HEK293T (cell line): ENCODE measurements at regions not wholly inside any gene's neighbourhood (a gene's known extent, or its start where the extent isn't known, plus 50 kb on each side); places are given as distances from the start of the nearest gene placed in this dataset.
"Not testable (repeated sequence)": the region's sequence is repeated elsewhere in the genome, so short reads cannot be mapped to it uniquely, and the experiment has no call there.

Experiments
- CTCF ChIA-PET: fragments of 350-600 bp; formaldehyde crosslinking; extraction: SDS; loops from one replicate; lab custom pipeline; 2021; ENCODE audit warnings: antibody characterized with exemption, inconsistent platforms; lab: Yijun Ruan, JAX
- POLR2A ChIA-PET: fragments of 350-600 bp; formaldehyde crosslinking; extraction: SDS; loops from one replicate; lab custom pipeline; 2020; ENCODE audit warnings: antibody characterized with exemption, inconsistent platforms; lab: Yijun Ruan, JAX
- DNase-seq: peaks from one replicate; pipeline ENCODE4 v3.0.0; 2012; ENCODE audit warnings: mixed read lengths; ENCODE audit errors: extremely low spot score
- ARNT ChIP-seq: fragments of 450-650 bp; IDR thresholded peaks from 2 replicates; pipeline ENCODE4 v1.6.1; 2017; ENCODE audit warnings: mild to moderate bottlenecking
- BHLHE40 ChIP-seq: fragments of 450-650 bp; IDR thresholded peaks from 2 replicates; pipeline ENCODE4 v1.6.1; 2016; ENCODE audit warnings: mild to moderate bottlenecking, moderate library complexity, borderline replicate concordance
- CTBP1 ChIP-seq: fragments of 450-650 bp; IDR thresholded peaks from 2 replicates; pipeline ENCODE4 v1.6.1; 2016; ENCODE audit warnings: borderline replicate concordance
- ELF4 ChIP-seq: fragments of 450-650 bp; IDR thresholded peaks from 2 replicates; pipeline ENCODE4 v1.6.1; 2017; ENCODE audit warnings: antibody characterized with exemption
- FOXA1 ChIP-seq: fragments of 450-650 bp; IDR thresholded peaks from 2 replicates; pipeline ENCODE4 v1.6.1; 2016; ENCODE audit warnings: mild to moderate bottlenecking
- FOXK2 ChIP-seq: fragments of 450-650 bp; IDR thresholded peaks from 2 replicates; pipeline ENCODE4 v1.6.1; 2016; ENCODE audit warnings: mild to moderate bottlenecking
- FOXM1 ChIP-seq: fragments of 450-650 bp; IDR thresholded peaks from 2 replicates; pipeline ENCODE4 v1.6.1; 2017; ENCODE audit warnings: mild to moderate bottlenecking, borderline replicate concordance
- HDGF ChIP-seq: fragments of 450-650 bp; IDR thresholded peaks from 2 replicates; pipeline ENCODE4 v1.6.1; 2017; ENCODE audit warnings: antibody characterized with exemption, borderline replicate concordance
- L3MBTL2 ChIP-seq: fragments of 450-650 bp; conservative IDR thresholded peaks from 2 replicates; pipeline ENCODE4 v1.6.1; 2016; ENCODE audit warnings: mild to moderate bottlenecking
- LEF1 ChIP-seq: fragments of 450-650 bp; IDR thresholded peaks from 2 replicates; pipeline ENCODE4 v1.6.1; 2017; ENCODE audit warnings: mild to moderate bottlenecking, borderline replicate concordance
- NFRKB ChIP-seq: fragments of 450-650 bp; IDR thresholded peaks from 2 replicates; pipeline ENCODE4 v1.6.1; 2016; ENCODE audit warnings: mild to moderate bottlenecking, moderate library complexity
- SP1 ChIP-seq: fragments of 450-650 bp; IDR thresholded peaks from 2 replicates; pipeline ENCODE4 v1.6.1; 2017
- SUZ12 ChIP-seq: fragments of 450-650 bp; IDR thresholded peaks from 2 replicates; pipeline ENCODE4 v1.6.1; 2016; ENCODE audit warnings: mild to moderate bottlenecking
- TARDBP ChIP-seq: fragments of 450-650 bp; IDR thresholded peaks from 2 replicates; pipeline ENCODE4 v1.6.1; 2016
- ZNF384 ChIP-seq: fragments of 450-650 bp; IDR thresholded peaks from 2 replicates; pipeline ENCODE4 v1.6.1; 2016
- TF ChIP-seq, protein P1 (sequence below): fragments of 450-650 bp; IDR thresholded peaks from 2 replicates; pipeline ENCODE4 v1.6.1; 2016

DNA sequence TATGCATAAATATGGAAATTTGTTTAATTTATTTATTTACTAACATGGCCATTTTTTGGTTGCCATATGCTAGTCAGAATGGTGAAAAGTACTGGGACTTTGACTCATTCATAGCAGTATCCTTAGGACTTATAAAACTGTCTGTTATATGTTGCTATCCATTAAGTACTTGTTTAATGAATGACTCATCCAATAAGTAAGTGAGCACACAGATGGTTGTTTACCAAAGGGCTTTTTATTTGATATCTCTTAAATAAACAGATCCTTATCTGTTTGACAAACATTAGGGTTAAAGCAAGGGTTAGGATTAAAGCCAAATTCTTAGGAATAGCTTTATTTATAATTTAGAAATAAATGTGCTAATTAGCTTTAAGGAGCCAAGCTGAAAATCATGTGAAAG lies 183.4 kb downstream of the FBXO4 start:
- CTCF ChIA-PET = no interaction called here

DNA sequence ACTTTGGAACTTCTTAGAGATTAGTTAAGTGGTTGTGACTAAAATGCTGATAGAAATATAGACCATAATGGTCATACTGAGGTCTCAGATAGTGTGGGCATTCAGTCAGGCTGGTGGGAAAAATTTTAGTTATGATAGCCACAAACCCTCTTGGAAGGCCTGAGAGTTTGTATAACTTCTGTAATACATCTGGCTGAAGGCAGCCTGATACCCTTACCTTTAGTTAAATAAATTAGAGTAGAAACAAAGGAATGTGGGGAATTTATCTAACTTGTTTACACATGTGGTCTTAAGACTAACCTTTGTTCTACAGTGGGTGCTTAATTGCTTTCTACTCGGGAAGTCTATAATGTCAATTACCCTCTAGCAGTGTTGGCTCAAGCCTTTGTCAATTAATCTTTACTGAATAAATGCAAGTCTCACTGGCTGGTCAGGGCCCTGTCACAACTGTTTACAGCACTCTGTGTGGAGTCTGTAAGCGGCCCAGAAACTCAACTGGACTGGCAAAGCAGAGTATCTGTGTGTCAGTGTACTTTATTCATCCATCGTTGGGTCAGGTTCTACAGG lies 184.0 kb downstream of the FBXO4 start:
- ChIA-PET CTCF (no interaction called here), POLR2A (no interaction called here)
- DNase-seq = no peak
- TF ChIP-seq, protein P1, sequence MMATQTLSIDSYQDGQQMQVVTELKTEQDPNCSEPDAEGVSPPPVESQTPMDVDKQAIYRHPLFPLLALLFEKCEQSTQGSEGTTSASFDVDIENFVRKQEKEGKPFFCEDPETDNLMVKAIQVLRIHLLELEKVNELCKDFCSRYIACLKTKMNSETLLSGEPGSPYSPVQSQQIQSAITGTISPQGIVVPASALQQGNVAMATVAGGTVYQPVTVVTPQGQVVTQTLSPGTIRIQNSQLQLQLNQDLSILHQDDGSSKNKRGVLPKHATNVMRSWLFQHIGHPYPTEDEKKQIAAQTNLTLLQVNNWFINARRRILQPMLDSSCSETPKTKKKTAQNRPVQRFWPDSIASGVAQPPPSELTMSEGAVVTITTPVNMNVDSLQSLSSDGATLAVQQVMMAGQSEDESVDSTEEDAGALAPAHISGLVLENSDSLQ = no peak

More for the DNA sequence above, 183.4 kb downstream of the FBXO4 start:
- POLR2A ChIA-PET = no interaction called here
- TF ChIP-seq ELF4 = no peak
- TF ChIP-seq SUZ12 = no peak
- DNase-seq = no peak

DNA sequence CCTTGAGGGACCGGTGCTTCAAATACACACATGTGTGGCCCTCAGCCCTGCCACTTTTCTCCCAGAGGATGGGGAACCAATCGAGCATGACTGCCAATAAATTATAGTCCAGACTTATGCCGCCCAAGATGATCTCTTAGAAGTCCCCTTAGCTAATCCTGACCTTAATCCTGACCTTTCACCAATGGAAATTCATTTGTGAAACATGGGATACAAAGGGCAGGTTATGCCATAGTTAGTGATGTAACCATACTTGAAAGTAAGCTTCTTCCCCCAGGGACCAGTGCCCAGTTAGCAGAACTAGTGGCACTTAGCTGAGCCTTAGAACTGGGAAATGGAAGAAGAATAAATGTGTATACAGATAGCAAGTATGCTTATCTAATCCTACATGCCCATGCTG lies 190.6 kb downstream of the FBXO4 start:
- DNase-seq, POLR2A ChIA-PET, CTCF ChIA-PET: not testable (repeated sequence)

DNA sequence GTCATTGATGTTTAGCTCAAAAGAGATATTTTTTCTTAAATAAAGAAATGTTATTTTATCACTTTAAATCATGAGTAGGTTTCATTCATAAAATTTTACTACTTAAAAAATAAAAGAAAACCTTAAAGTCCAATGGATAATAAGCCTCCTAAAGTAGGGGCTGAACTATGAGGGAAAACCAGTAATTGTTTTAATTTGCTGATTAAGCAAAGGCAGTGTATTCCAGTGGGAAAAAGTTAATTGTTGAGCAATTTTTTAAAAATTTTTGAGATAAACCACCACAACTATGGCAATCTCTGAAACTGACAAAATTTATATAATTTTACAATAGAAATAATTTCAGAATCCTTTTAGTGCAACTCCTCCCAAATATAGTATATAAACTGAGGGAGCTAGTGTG lies 195.0 kb downstream of the FBXO4 start:
- TF ChIP-seq CTBP1 (no peak), ARNT (no peak), FOXA1 (no peak), FOXM1 (no peak), HDGF (no peak), NFRKB (no peak)
- CTCF ChIA-PET = no interaction called here
- no peak for DNase-seq
- POLR2A ChIA-PET = no interaction called here

DNA sequence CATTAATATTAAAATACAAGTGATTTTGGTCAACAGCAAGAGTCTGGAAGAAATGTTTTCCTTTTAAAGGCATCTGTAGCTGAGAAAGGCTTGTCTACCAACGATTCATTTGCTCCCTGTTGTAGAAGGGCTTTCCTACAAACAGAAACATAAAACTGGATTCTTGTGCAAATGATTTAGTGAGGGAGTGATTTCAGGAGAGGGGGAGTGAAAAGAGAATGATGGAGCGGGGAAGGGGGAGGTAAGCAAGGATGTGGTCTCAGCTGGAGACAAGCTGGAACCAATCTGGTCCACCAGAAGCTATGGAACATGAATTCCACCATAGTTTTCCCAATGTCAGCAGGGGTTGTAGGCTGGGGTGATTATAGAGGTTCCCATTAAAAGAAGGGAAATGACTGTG lies 196.3 kb downstream of the FBXO4 start:
- no peak for DNase-seq
- no peak for TF ChIP-seq BHLHE40
- no peak for TF ChIP-seq SUZ12
- no peak for TF ChIP-seq FOXK2
- CTCF ChIA-PET = interaction anchor here (0.9 kb wide), 1 partner anchor 768 kb away, joined by 3 read pairs; no protein-coding TSS in a partner anchor
- POLR2A ChIA-PET = interaction anchor here (0.6 kb wide), 1 partner anchor 188 kb away, joined by 3 read pairs; no protein-coding TSS in a partner anchor

DNA sequence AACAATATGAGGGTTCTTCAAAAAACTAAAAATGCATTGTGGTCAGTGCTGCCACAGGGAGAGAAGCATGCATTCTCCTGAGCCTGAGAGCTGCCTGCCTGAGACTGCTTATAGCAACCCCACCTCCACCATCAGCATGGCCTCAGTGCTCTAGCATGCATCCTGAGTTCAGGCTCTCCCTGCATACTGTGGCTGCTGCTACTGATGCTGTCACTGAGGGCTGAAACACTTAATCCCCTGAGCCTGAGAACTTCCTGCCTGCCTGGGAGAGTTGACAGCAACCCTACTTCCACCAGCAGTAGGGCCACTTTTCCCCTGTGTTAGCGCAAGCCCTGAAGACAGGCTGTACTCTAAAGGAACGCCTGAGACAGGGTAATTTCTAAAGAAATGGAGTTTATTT lies 206.0 kb downstream of the FBXO4 start:
- TF ChIP-seq LEF1 (no peak), ARNT (no peak), L3MBTL2 (no peak), NFRKB (no peak), TARDBP (no peak), CTBP1 (no peak), HDGF (no peak), ZNF384 (no peak), FOXA1 (no peak), FOXM1 (no peak), FOXK2 (no peak), BHLHE40 (no peak), ELF4 (no peak), SP1 (no peak)
- TF ChIP-seq, protein P1 = no peak
- CTCF ChIA-PET = no interaction called here
- no peak for DNase-seq
- POLR2A ChIA-PET = no interaction called here

DNA sequence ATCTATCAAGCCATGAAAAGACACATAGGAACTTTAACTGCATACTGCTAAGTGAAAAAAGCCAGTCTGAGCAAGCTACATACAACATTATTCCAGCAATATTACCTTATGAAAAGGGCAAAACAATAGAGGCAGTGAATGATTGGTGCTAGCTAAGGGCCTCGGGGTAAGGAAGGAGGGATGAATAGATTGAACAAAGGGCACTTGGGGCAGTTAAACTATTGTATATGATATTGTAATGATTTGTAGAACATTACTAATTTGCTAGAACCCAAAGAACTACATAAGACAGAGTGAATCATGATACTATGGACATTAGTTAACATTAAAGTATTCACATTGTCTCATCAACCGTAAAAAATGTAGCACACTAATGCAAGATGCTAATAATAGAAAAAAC lies 218.3 kb downstream of the FBXO4 start:
- CTCF ChIA-PET = no interaction called here
- TF ChIP-seq ARNT = no peak
- DNase-seq = no peak
- POLR2A ChIA-PET = no interaction called here

DNA sequence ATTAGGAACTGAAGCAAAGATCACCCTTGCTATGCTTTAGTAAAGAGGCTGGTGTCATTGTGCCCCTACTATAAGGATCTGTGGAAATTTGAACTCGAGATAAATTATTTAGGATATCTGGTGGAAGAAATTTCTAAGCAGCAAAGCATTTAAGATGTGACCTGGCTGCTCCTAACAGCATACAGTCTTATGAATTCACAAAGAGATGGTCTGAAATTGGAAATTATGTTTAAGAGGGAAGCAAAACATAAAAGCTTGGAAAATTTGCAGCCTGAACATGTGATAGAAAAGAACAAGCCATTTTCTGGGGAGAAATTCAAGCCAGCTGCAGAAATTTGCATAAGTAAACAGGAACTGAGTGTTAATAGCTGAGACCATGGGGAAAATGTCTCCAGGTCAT lies 223.7 kb downstream of the FBXO4 start:
- TF ChIP-seq FOXM1 = no peak
- TF ChIP-seq TARDBP = no peak
- no peak for TF ChIP-seq ZNF384
- TF ChIP-seq HDGF = no peak
- TF ChIP-seq FOXK2 = no peak
- no peak for TF ChIP-seq SP1
- POLR2A ChIA-PET = no interaction called here
- CTCF ChIA-PET = no interaction called here
- DNase-seq = no peak

DNA sequence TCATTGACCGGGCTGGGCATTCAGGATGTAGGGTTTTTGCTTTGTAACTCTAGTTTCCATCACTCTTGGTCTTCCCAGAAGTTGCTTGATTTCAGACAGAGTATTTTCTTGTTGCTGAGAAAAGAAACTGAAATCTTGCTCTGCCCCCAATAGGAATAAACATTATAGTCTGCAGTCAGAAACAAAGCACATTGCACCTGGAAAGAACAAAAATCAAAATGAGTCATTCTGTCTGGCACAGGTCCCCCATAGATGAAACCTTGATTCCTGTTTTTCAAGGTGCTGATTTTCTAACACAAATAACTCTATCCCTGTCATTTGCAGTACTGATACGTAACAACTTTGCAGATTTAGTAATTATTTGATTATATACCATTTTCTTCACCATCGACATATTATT lies 232.1 kb downstream of the FBXO4 start:
- TF ChIP-seq ZNF384 = no peak
- TF ChIP-seq FOXK2 = no peak
- no peak for TF ChIP-seq FOXM1
- no peak for TF ChIP-seq CTBP1
- TF ChIP-seq ARNT = no peak
- TF ChIP-seq SP1 = no peak
- TF ChIP-seq TARDBP = no peak
- TF ChIP-seq L3MBTL2 = no peak
- TF ChIP-seq ELF4 = no peak
- no peak for TF ChIP-seq NFRKB
- no peak for TF ChIP-seq HDGF
- TF ChIP-seq LEF1 = no peak
- no peak for TF ChIP-seq SUZ12
- TF ChIP-seq FOXA1 = no peak
- TF ChIP-seq BHLHE40 = no peak
- ChIA-PET CTCF (no interaction called here), POLR2A (no interaction called here)
- DNase-seq = no peak
